ENCODE measurements at regions not wholly inside any gene's neighbourhood (a gene's known extent, or its start where the extent isn't known, plus 50 kb on each side); places are given as distances from the start of the nearest gene placed in this dataset.

DNA sequence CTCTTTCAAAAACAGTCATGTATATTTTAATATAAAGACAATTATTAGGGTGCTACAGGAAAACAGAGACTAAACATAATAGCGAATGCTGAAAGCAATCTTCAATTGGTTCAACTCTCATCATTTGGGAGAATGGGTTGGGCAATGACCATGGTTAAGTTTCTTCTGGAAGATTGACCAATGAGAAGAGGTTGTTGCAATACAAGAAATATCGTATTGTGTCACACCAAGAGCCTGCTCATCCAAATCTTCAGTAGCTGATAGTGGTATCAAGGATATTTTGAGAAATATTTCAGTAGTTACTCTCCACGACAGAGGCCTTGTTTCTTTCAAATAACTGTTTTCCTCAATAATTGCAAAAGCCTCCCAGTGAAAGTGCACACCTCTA is 83.0 kb upstream of the FNDC3A start (continued):
- TF ChIP-seq, protein P1, sequence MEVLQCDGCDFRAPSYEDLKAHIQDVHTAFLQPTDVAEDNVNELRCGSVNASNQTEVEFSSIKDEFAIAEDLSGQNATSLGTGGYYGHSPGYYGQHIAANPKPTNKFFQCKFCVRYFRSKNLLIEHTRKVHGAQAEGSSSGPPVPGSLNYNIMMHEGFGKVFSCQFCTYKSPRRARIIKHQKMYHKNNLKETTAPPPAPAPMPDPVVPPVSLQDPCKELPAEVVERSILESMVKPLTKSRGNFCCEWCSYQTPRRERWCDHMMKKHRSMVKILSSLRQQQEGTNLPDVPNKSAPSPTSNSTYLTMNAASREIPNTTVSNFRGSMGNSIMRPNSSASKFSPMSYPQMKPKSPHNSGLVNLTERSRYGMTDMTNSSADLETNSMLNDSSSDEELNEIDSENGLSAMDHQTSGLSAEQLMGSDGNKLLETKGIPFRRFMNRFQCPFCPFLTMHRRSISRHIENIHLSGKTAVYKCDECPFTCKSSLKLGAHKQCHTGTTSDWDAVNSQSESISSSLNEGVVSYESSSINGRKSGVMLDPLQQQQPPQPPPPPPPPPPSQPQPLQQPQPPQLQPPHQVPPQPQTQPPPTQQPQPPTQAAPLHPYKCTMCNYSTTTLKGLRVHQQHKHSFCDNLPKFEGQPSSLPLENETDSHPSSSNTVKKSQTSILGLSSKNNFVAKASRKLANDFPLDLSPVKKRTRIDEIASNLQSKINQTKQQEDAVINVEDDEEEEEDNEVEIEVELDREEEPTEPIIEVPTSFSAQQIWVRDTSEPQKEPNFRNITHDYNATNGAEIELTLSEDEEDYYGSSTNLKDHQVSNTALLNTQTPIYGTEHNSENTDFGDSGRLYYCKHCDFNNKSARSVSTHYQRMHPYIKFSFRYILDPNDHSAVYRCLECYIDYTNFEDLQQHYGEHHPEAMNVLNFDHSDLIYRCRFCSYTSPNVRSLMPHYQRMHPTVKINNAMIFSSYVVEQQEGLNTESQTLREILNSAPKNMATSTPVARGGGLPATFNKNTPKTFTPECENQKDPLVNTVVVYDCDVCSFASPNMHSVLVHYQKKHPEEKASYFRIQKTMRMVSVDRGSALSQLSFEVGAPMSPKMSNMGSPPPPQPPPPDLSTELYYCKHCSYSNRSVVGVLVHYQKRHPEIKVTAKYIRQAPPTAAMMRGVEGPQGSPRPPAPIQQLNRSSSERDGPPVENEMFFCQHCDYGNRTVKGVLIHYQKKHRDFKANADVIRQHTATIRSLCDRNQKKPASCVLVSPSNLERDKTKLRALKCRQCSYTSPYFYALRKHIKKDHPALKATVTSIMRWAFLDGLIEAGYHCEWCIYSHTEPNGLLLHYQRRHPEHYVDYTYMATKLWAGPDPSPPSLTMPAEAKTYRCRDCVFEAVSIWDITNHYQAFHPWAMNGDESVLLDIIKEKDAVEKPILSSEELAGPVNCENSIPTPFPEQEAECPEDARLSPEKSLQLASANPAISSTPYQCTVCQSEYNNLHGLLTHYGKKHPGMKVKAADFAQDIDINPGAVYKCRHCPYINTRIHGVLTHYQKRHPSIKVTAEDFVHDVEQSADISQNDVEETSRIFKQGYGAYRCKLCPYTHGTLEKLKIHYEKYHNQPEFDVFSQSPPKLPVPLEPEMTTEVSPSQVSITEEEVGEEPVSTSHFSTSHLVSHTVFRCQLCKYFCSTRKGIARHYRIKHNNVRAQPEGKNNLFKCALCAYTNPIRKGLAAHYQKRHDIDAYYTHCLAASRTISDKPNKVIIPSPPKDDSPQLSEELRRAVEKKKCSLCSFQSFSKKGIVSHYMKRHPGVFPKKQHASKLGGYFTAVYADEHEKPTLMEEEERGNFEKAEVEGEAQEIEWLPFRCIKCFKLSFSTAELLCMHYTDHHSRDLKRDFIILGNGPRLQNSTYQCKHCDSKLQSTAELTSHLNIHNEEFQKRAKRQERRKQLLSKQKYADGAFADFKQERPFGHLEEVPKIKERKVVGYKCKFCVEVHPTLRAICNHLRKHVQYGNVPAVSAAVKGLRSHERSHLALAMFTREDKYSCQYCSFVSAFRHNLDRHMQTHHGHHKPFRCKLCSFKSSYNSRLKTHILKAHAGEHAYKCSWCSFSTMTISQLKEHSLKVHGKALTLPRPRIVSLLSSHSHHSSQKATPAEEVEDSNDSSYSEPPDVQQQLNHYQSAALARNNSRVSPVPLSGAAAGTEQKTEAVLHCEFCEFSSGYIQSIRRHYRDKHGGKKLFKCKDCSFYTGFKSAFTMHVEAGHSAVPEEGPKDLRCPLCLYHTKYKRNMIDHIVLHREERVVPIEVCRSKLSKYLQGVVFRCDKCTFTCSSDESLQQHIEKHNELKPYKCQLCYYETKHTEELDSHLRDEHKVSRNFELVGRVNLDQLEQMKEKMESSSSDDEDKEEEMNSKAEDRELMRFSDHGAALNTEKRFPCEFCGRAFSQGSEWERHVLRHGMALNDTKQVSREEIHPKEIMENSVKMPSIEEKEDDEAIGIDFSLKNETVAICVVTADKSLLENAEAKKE (CRISPR knock-in tag; IDR thresholded peaks at IDR 0.05) = no peak
- TF ChIP-seq, protein P2, sequence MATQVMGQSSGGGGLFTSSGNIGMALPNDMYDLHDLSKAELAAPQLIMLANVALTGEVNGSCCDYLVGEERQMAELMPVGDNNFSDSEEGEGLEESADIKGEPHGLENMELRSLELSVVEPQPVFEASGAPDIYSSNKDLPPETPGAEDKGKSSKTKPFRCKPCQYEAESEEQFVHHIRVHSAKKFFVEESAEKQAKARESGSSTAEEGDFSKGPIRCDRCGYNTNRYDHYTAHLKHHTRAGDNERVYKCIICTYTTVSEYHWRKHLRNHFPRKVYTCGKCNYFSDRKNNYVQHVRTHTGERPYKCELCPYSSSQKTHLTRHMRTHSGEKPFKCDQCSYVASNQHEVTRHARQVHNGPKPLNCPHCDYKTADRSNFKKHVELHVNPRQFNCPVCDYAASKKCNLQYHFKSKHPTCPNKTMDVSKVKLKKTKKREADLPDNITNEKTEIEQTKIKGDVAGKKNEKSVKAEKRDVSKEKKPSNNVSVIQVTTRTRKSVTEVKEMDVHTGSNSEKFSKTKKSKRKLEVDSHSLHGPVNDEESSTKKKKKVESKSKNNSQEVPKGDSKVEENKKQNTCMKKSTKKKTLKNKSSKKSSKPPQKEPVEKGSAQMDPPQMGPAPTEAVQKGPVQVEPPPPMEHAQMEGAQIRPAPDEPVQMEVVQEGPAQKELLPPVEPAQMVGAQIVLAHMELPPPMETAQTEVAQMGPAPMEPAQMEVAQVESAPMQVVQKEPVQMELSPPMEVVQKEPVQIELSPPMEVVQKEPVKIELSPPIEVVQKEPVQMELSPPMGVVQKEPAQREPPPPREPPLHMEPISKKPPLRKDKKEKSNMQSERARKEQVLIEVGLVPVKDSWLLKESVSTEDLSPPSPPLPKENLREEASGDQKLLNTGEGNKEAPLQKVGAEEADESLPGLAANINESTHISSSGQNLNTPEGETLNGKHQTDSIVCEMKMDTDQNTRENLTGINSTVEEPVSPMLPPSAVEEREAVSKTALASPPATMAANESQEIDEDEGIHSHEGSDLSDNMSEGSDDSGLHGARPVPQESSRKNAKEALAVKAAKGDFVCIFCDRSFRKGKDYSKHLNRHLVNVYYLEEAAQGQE (IDR thresholded peaks at IDR 0.05; ENCODE audit: unreplicated experiment) = no peak
- TF ChIP-seq, protein P3, sequence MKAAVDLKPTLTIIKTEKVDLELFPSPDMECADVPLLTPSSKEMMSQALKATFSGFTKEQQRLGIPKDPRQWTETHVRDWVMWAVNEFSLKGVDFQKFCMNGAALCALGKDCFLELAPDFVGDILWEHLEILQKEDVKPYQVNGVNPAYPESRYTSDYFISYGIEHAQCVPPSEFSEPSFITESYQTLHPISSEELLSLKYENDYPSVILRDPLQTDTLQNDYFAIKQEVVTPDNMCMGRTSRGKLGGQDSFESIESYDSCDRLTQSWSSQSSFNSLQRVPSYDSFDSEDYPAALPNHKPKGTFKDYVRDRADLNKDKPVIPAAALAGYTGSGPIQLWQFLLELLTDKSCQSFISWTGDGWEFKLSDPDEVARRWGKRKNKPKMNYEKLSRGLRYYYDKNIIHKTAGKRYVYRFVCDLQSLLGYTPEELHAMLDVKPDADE (IDR thresholded peaks at IDR 0.05) = no peak
- TF ChIP-seq ZNF114 (CRISPR knock-in tag; IDR thresholded peaks at IDR 0.05) = no peak

DNA sequence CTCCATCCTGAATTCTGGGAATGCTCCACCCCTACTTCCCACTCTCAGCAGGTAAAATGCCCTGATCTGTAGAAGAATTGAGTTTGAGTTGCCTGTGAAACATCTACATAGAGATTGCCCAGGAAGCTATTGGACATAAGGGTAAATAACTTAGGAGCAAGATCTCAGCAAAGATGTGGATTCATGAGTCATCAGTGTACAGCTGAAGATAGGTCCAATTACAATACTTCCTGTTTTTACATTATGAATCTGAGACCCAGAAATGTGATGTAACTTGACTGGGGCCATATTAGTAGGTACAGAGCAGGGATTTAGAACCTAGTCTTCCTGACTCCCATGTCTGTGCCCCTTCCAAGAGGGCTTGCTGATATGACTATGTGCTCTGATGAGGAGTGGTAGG is 79.4 kb upstream of the FNDC3A start:
- H3K79me2 ChIP-seq (replicated peaks; ENCODE audit: insufficient read depth) = no peaks in the 10 kb centered on the region
- Mint-ChIP-seq H3K27me3 (ENCODE audit: insufficient read depth, low read depth, poor library complexity) (no peaks in the 10 kb centered on the region), H3K36me3 (ENCODE audit: low read depth) (no peaks in the 10 kb centered on the region), H3K27ac (no peak overlapping the region), H3K4me1 (no peaks in the 10 kb centered on the region), H3K9me3 (no peaks in the 10 kb centered on the region; the same call in 2 of the 3 replicates), H3K4me3 (no peak overlapping the region)
- no peaks in the 10 kb centered on the region for H4K20me1 ChIP-seq (replicated peaks; ENCODE audit: insufficient read depth)
- H3K36me3 ChIP-seq (ENCODE audit: insufficient read depth) = no peaks in the 10 kb centered on the region
- no peaks in the 10 kb centered on the region for H3K4me1 ChIP-seq (ENCODE audit: insufficient read depth)
- no peak for DNase-seq (ENCODE audit: low spot score)
- H3F3A ChIP-seq (replicated peaks; ENCODE audit: low read depth) = no peaks in the 10 kb centered on the region
- no peaks in the 10 kb centered on the region for H3K27me3 ChIP-seq (ENCODE audit: insufficient read depth)
- no peak overlapping the region for H3K4me2 ChIP-seq
- no peak overlapping the region for H3K4me3 ChIP-seq
- H3K27ac ChIP-seq (ENCODE audit: low read depth) = no peak overlapping the region
- H2AFZ ChIP-seq = no peak overlapping the region
- 0 out of 2 replicates have a peak, but pooled peaks cover 13% of the 10 kb centered on the region for H3K9me2 ChIP-seq (ENCODE audit: insufficient read depth)
- no peak for ATAC-seq
- TF ChIP-seq, protein P1 (CRISPR knock-in tag; IDR thresholded peaks at IDR 0.05) = no peak
- TF ChIP-seq ZNF331 (CRISPR knock-in tag; IDR thresholded peaks at IDR 0.05; ENCODE audit: low read depth) = no peak
